Upper lobe of left lung (tissue), 6 donors: ENCODE measurements at regions not wholly inside any gene's neighbourhood (a gene's known extent, or its start where the extent isn't known, plus 50 kb on each side); places are given as distances from the start of the nearest gene placed in this dataset.

Source experiments
- ATAC-seq, 2 donors: fragments of 200-7000 bp; cut with Tn5 transposase; one replicate each; pipeline ENCODE4 v1.9.1; 2022; ENCODE audit warnings: mild to moderate bottlenecking in 2 of 2, moderate library complexity in 2 of 2; ENCODE audit not compliant: low FRiP score in 2 of 2
- DNase-seq, 2 donors: peaks; one replicate each; pipeline ENCODE4 v3.0.0-alpha.2; 2019 to 2020
- H3K27ac ChIP-seq, 4 donors: fragments of 200-600 bp; sonication (generic); one replicate each; pipeline ENCODE4 v1.5.1; 2016 to 2019
- H3K27me3 ChIP-seq, 4 donors: fragments of 200-600 bp; sonication (generic); one replicate each; pipeline ENCODE4 v1.5.1; 2017 to 2019
- H3K36me3 ChIP-seq, 4 donors: fragments of 200-600 bp; sonication (generic); one replicate each; pipeline ENCODE4 v1.5.1; 2016 to 2019
- H3K4me1 ChIP-seq, 4 donors: fragments of 200-600 bp; sonication (generic); one replicate each; pipeline ENCODE4 v1.5.1; 2018 to 2019
- H3K4me3 ChIP-seq, 4 donors: fragments of 200-600 bp; sonication (generic); one replicate each; pipeline ENCODE4 v1.5.1; 2017 to 2019; ENCODE audit warnings: mild to moderate bottlenecking in 2 of 4, moderate library complexity in 1 of 4
- H3K9me3 ChIP-seq, 4 donors: fragments of 200-600 bp; sonication (generic); one replicate each; pipeline ENCODE4 v1.5.1; 2018 to 2019
- CTCF ChIP-seq, 6 experiments: fragments of 450-650 bp in 4 of 6; fragments of 200-600 bp in 2 of 6; sonication (generic) in 2 of 6; IDR thresholded peaks; one replicate each; pipeline ENCODE4 v1.5.1; 2016 to 2019; ENCODE audit warnings: antibody characterized with exemption in 6 of 6
- EP300 ChIP-seq, 4 donors: sonication (generic); formaldehyde crosslinking; IDR thresholded peaks; one replicate each; pipeline ENCODE4 v1.5.1; 2017; ENCODE audit warnings: antibody characterized with exemption in 4 of 4, control low read depth in 2 of 4
- POLR2A ChIP-seq, 4 donors: fragments of 450-650 bp; IDR thresholded peaks; one replicate each; pipeline ENCODE4 v1.5.1; 2016 to 2017; ENCODE audit warnings: antibody characterized with exemption in 4 of 4, mild to moderate bottlenecking in 2 of 4
- POLR2AphosphoS5 ChIP-seq, 2 donors: sonication (generic); formaldehyde crosslinking; IDR thresholded peaks; one replicate each; pipeline ENCODE4 v1.5.1; 2017; ENCODE audit warnings: antibody characterized with exemption in 2 of 2
- WGBS, 2 donors: methylation state at CpG; one replicate each; pipeline ENCODE4 v1.1.5; 2017 to 2018; 5-methylcytosine and 5-hydroxymethylcytosine counted together
- donor health status: DM: no; HTN: no; CAD: no; lungs with moderate emphysema.
- donor health status: DM: no; HTN: yes; CAD: no; lungs with severe emphysema.

- WGBS, 2 donors: 22 to 31% methylated on average over 1 of the region's 1 CpG
- Histone ChIP-seq H3K4me3 (no peak overlapping the region), H3K36me3 (no peaks in the 10 kb centered on the region), H3K27ac (no peak overlapping the region), H3K9me3 (no peaks in the 10 kb centered on the region), H3K4me1 (peaks cover 0 to 12% (median 0%) of the 10 kb centered on the region in 4 donors), H3K27me3 (no peaks in the 10 kb centered on the region)
- TF ChIP-seq POLR2A (IDR thresholded peaks at IDR 0.05): no peak
- TF ChIP-seq EP300 (IDR thresholded peaks at IDR 0.05): no peak
- no peak for TF ChIP-seq CTCF (IDR thresholded peaks at IDR 0.05)
- TF ChIP-seq POLR2AphosphoS5 (IDR thresholded peaks at IDR 0.05): no peak
- DNase-seq (no peak), ATAC-seq (no peak)
Measured at GRCh38 chr3:178967177-178967532, 104.5 kb downstream of the ZMAT3 start.

GRCh38 chr3:178966299-178967176 lies 105.1 kb downstream of the ZMAT3 start:
- TF ChIP-seq POLR2A (IDR thresholded peaks at IDR 0.05) (no peak), CTCF (IDR thresholded peaks at IDR 0.05) (peak in 4 of 6 experiments; percentile 21 to 31 (median 30)), EP300 (IDR thresholded peaks at IDR 0.05) (no peak)
- H3K36me3 ChIP-seq: no peaks in the 10 kb centered on the region
- peaks cover 0 to 12% (median 0%) of the 10 kb centered on the region in 4 donors for H3K4me1 ChIP-seq
- DNase-seq (no peak), ATAC-seq (peak in 1 of 2 donors; percentile 49)
- H3K4me3 ChIP-seq: no peak overlapping the region
- no peaks in the 10 kb centered on the region for H3K9me3 ChIP-seq
- no peaks in the 10 kb centered on the region for H3K27me3 ChIP-seq
- H3K27ac ChIP-seq: no peak overlapping the region
- WGBS, 2 donors: 23 to 33% methylated on average over 6 of the region's 6 CpGs

- no peaks in the 10 kb centered on the region for H3K36me3 ChIP-seq
- no peaks in the 10 kb centered on the region for H3K9me3 ChIP-seq
- no peaks in the 10 kb centered on the region for H3K27me3 ChIP-seq
- no peak overlapping the region for H3K4me3 ChIP-seq
- ATAC-seq: no peak
- H3K27ac ChIP-seq: no peak overlapping the region
- H3K4me1 ChIP-seq: peaks cover 0 to 12% (median 0%) of the 10 kb centered on the region in 4 donors
- no peak for TF ChIP-seq POLR2AphosphoS5 (IDR thresholded peaks at IDR 0.05)
- no peak for TF ChIP-seq EP300 (IDR thresholded peaks at IDR 0.05)
- TF ChIP-seq POLR2A (IDR thresholded peaks at IDR 0.05): no peak
- no peak for TF ChIP-seq CTCF (IDR thresholded peaks at IDR 0.05)
- DNase-seq: no peak
- WGBS, 2 donors: 25 to 37% methylated on average over 4 of the region's 4 CpGs
Measured at GRCh38 chr3:178964551-178964950, 107.1 kb downstream of the ZMAT3 start.

GRCh38 chr3:178960918-178961317 lies 110.7 kb downstream of the ZMAT3 start:
- Histone ChIP-seq H3K9me3 (no peaks in the 10 kb centered on the region), H3K4me1 (no peaks in the 10 kb centered on the region), H3K4me3 (no peak overlapping the region), H3K27me3 (no peaks in the 10 kb centered on the region), H3K36me3 (no peaks in the 10 kb centered on the region), H3K27ac (no peak overlapping the region)
- TF ChIP-seq POLR2AphosphoS5 (IDR thresholded peaks at IDR 0.05) (no peak), POLR2A (IDR thresholded peaks at IDR 0.05) (no peak), CTCF (IDR thresholded peaks at IDR 0.05) (no peak), EP300 (IDR thresholded peaks at IDR 0.05) (no peak)
- DNase-seq (no peak), ATAC-seq (no peak)

GRCh38 chr3:178960181-178960580 lies 111.4 kb downstream of the ZMAT3 start:
- no peak for ATAC-seq
- 51 to 56% methylated on average over 3 of the region's 3 CpGs for WGBS, 2 donors
- no peak overlapping the region for H3K27ac ChIP-seq

More at GRCh38 chr3:178960181-178960580, 111.4 kb downstream of the ZMAT3 start:
- Histone ChIP-seq H3K27me3 (no peaks in the 10 kb centered on the region), H3K9me3 (no peaks in the 10 kb centered on the region), H3K4me3 (no peak overlapping the region), H3K4me1 (no peaks in the 10 kb centered on the region), H3K36me3 (no peaks in the 10 kb centered on the region)
- no peak for TF ChIP-seq POLR2A (IDR thresholded peaks at IDR 0.05)
- no peak for TF ChIP-seq CTCF (IDR thresholded peaks at IDR 0.05)
- TF ChIP-seq EP300 (IDR thresholded peaks at IDR 0.05): no peak
- no peak for TF ChIP-seq POLR2AphosphoS5 (IDR thresholded peaks at IDR 0.05)
- no peak for DNase-seq
